Right lobe of liver (tissue), 4 donors: ENCODE measurements at regions not wholly inside any gene's neighbourhood (a gene's known extent, or its start where the extent isn't known, plus 50 kb on each side); places are given as distances from the start of the nearest gene placed in this dataset.

Experiments
- POLR2A ChIP-seq: fragments of 450-650 bp; IDR thresholded peaks from one replicate; pipeline ENCODE4 v1.6.1; 2017; ENCODE audit warnings: antibody characterized with exemption, mild to moderate bottlenecking
- TF ChIP-seq, protein P1 (sequence below), 4 donors: fragments of 200-600 bp in 3 of 4; fragments of 450-650 bp in 1 of 4; IDR thresholded peaks; one replicate each; pipeline versions ENCODE4 v1.5.1 to v1.8.0; 2016 to 2022; ENCODE audit warnings: antibody characterized with exemption in 4 of 4, mild to moderate bottlenecking in 2 of 4
- donor health status: DM: no; HTN: no; CAD: no.
- donor health status: DM: no; HTN: no; CAD: no.
- donor health status: DM: no; HTN: yes; CAD: no.

DNA sequence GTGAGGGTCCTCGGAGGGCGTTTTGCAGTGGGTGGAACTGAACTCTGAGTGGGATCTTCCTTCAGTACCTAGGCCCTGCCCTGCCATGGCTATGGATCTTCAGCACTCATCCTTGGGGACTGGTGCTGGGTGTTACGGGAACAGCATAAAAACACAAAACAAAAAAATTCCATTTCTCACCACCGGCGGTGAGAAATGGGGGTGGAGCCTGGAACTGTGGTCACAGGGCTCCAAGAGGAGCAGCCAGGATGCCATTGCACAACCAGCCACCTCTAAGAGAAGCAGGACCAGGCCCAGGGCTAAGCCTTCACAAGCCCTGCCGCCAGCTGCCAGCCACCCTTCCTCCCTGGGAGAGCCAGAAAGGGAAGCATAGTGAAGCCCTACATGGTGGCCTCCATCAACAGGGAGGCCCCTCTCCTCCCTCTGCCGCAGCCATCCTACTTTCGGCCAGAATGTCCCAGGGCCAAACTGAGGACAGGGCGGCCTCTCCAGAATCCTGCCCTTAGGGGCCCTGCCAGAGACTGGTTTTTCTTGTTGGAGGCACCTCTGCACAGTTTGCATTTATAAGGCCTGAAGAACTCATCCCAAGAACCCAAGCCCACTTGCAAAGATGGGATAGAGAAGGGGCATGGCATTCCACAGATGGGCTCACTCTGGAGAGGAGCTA is 76.5 kb downstream of the VCPKMT start:
- TF ChIP-seq, protein P1, sequence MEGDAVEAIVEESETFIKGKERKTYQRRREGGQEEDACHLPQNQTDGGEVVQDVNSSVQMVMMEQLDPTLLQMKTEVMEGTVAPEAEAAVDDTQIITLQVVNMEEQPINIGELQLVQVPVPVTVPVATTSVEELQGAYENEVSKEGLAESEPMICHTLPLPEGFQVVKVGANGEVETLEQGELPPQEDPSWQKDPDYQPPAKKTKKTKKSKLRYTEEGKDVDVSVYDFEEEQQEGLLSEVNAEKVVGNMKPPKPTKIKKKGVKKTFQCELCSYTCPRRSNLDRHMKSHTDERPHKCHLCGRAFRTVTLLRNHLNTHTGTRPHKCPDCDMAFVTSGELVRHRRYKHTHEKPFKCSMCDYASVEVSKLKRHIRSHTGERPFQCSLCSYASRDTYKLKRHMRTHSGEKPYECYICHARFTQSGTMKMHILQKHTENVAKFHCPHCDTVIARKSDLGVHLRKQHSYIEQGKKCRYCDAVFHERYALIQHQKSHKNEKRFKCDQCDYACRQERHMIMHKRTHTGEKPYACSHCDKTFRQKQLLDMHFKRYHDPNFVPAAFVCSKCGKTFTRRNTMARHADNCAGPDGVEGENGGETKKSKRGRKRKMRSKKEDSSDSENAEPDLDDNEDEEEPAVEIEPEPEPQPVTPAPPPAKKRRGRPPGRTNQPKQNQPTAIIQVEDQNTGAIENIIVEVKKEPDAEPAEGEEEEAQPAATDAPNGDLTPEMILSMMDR (IDR thresholded peaks at IDR 0.05), result no peak
- TF ChIP-seq POLR2A, result no peak
